ENCODE measurements at regions not wholly inside any gene's neighbourhood (a gene's known extent, or its start where the extent isn't known, plus 50 kb on each side); places are given as distances from the start of the nearest gene placed in this dataset.

- TF ChIP-seq CTCF (IDR thresholded peaks at IDR 0.05): no peak
- Histone ChIP-seq H3K27ac (no peak overlapping the region), H3K36me3 (no peaks in the 10 kb centered on the region), H3K4me1 (no peaks in the 10 kb centered on the region), H3K9me3 (no peaks in the 10 kb centered on the region), H3K27me3 (peaks cover 0 to 15% of the 10 kb centered on the region in 2 donors), H3K4me3 (no peak overlapping the region)
- intact Hi-C loops (cut with DNase I; ENCODE audit: low total_unique reads): no loop called here
- no peak for DNase-seq
Observed at GRCh38 chr11:129286813-129287212, 88.8 kb upstream of the BARX2 start.

GRCh38 chr11:129285402-129285786 is 90.3 kb upstream of the BARX2 start:
- no peak for TF ChIP-seq CTCF (IDR thresholded peaks at IDR 0.05)
- no peak overlapping the region for H3K4me3 ChIP-seq
- DNase-seq: no peak
- H3K27me3 ChIP-seq: peaks cover 0 to 15% of the 10 kb centered on the region in 2 donors
- intact Hi-C loops (cut with DNase I; ENCODE audit: low total_unique reads): no loop called here
- H3K27ac ChIP-seq: no peak overlapping the region
- H3K9me3 ChIP-seq: no peaks in the 10 kb centered on the region
- H3K36me3 ChIP-seq: no peaks in the 10 kb centered on the region
- no peaks in the 10 kb centered on the region for H3K4me1 ChIP-seq

GRCh38 chr11:129283141-129283540 is 91.0 kb upstream of the ARHGAP32 start:
- DNase-seq: no peak
- TF ChIP-seq CTCF (IDR thresholded peaks at IDR 0.05): no peak
- Histone ChIP-seq H3K36me3 (no peaks in the 10 kb centered on the region), H3K4me3 (no peak overlapping the region), H3K4me1 (peaks cover 0 to 8% (median 3%) of the 10 kb centered on the region in 4 donors), H3K27ac (no peak overlapping the region), H3K27me3 (peaks cover 0 to 1% of the 10 kb centered on the region in 2 donors), H3K9me3 (no peaks in the 10 kb centered on the region)
- intact Hi-C loops (cut with DNase I; ENCODE audit: low total_unique reads): no loop called here

GRCh38 chr11:129282634-129283033 is 90.5 kb upstream of the ARHGAP32 start:
- no peak overlapping the region for H3K27ac ChIP-seq
- H3K4me1 ChIP-seq: peaks cover 0 to 12% (median 3%) of the 10 kb centered on the region in 4 donors
- no peaks in the 10 kb centered on the region for H3K9me3 ChIP-seq
- H3K4me3 ChIP-seq: no peak overlapping the region
- no peak for TF ChIP-seq CTCF (IDR thresholded peaks at IDR 0.05)
- no peak for DNase-seq
- intact Hi-C loops (cut with DNase I; ENCODE audit: low total_unique reads): no loop called here
- no peaks in the 10 kb centered on the region for H3K27me3 ChIP-seq
- H3K36me3 ChIP-seq: no peaks in the 10 kb centered on the region

- intact Hi-C loops (cut with DNase I; ENCODE audit: low total_unique reads): no loop called here
- no peaks in the 10 kb centered on the region for H3K27me3 ChIP-seq
- no peak overlapping the region for H3K4me3 ChIP-seq
- no peak for TF ChIP-seq CTCF (IDR thresholded peaks at IDR 0.05)
- no peaks in the 10 kb centered on the region for H3K9me3 ChIP-seq
- H3K4me1 ChIP-seq: peaks cover 0 to 12% (median 4%) of the 10 kb centered on the region in 4 donors
- H3K27ac ChIP-seq: no peak overlapping the region
- no peaks in the 10 kb centered on the region for H3K36me3 ChIP-seq
- no peak for DNase-seq
Observed at GRCh38 chr11:129281471-129282415, 89.6 kb upstream of the ARHGAP32 start.
